Stimulated activated CD4-positive, alpha-beta T cell treated with anti-CD3 and anti-CD28 coated beads, Interleukin-4, amount 100 ng/mL, for 48 hours (primary cell): ENCODE measurements at regions not wholly inside any gene's neighbourhood (a gene's known extent, or its start where the extent isn't known, plus 50 kb on each side); places are given as distances from the start of the nearest gene placed in this dataset.
"Not testable (repeated sequence)": the region's sequence is repeated elsewhere in the genome, so short reads cannot be mapped to it uniquely, and the experiment has no call there.

ENCODE experiments used
- DNase-seq, 2 donors: peaks; one replicate each; pipeline ENCODE4 v3.0.0-alpha.2; 2020; ENCODE audit warnings: low read depth in 2 of 2

DNA sequence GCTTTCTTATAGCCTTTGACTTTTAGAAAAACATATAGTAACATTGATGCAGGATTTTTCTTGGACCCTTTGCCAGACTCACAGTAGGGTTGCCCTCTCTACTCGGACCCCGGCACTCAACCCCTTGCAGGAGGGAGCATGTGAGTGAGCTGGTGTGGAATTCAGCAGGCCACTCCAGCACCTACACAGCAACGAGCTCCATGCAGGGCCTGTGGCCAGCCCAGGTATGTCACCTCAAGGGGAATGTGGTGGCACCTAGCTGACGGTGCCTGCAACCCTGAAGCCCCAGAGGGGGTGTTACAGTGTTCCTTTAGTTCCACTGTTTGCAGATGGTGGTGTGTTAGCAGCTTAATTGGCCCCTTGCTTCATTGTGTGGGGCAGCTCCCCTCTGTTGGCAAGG, 414.9 kb downstream of the KCNJ2 start:
- DNase-seq: no peak

DNA sequence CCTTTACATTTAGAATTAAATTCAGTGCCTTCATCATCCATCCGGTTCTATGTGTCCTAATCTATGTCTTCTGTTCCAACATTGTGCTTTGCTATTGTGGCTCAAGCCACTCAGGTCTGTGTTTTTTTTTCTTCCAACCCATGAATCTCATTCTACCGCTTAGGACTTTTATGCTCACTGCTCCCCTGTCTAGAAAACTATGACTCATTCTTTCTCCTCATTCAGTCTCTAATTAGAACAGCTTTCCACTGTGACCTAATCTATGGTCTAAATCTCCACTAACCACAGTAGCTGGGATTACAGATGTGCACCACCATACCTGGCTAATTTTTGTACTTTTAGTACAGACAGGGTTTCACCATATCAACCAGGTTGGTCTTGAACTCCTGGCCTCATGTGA, 418.7 kb downstream of the KCNJ2 start:
- no peak for DNase-seq

DNA sequence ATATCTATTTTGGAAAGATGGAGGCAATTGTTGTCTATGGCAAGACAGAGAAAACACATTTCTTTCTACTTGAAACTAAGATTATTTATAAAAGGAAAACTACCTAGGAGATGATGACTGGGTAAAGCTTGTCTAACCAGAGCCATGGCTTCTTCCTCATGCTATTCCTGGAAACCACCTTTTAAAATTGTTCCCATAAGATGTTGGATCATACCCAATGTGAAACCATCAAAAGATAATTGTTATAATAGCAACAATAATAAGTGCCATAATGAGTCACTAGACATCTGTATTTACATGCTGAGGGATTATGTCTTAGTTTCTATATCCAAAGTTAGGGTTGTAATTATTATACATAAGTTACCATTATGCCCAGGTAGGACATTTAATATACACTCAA, 428.4 kb downstream of the KCNJ2 start:
- DNase-seq: no peak

DNA sequence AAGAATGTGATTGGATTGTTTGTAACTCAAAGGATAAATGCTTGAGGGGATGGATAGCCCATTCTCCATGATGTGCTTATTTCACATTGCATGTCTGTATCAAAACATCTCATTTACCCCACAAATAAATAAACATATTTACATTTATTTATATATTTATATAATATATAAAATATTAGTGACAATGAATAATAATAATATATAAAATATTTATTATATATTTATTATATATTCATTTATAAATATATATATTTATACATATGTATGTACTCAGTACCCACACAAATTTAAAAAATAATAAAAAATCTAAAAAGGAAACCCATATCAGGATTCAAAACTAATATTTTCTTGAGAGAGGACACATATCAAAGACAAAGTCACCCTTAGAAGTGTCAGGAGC, 429.9 kb downstream of the KCNJ2 start:
- no peak for DNase-seq

DNA sequence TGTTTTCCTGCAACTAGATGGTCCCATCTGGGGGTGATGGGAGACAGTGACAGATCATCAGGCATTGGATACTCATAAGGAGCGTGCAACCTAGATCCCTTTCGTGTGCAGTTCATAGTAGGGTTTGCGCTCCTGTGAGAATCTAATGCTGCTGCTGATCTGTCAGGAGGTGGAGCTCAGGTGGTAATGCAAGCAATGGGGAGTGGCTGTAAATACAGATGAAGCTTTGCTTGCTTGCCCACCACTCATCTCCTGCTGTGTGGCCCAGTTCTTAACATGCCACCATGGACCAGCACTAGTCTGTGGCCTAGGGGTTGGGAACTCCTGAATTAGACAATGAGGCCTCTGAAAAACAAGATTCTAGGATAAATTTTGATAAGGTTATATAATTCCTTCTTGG, 430.6 kb downstream of the KCNJ2 start:
- not testable (repeated sequence) for DNase-seq

DNA sequence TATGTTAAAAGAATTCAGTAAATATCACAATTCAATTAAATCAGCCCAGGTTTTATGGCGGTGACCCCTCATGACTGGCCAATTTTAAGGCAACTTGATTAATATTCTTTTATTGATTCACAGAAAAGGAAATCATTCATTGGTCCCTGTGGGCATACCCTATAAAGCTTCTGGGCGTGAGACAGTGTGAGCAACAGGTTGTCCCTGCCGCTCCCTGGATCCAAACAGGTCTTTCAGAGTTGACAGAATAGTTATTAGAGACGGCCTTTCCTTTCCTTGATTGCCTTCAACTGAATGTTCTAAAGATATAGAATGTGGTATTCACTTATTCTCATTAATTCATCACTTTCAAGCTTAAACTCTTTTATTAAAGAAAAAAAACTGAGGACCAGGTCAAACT, 433.9 kb downstream of the KCNJ2 start:
- no peak for DNase-seq

DNA sequence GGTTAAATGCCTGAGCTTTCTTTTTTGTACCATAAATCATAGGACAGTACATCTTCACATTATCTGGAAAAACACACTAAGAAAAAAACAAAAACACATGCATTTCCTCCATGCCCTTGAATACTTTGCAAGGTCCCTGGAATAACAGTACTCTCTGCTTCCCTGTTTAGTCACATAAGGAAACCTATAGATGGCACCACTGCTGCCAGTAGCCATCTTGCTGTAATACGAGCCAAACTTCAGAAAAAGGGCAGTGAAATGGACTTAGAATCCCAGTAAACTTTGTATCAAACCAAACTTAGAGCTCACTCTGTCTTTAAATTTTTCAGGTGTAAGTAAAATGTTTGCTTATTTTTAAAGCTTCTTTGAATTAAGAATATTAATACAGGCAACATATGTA, 435.5 kb downstream of the KCNJ2 start:
- DNase-seq: no peak

DNA sequence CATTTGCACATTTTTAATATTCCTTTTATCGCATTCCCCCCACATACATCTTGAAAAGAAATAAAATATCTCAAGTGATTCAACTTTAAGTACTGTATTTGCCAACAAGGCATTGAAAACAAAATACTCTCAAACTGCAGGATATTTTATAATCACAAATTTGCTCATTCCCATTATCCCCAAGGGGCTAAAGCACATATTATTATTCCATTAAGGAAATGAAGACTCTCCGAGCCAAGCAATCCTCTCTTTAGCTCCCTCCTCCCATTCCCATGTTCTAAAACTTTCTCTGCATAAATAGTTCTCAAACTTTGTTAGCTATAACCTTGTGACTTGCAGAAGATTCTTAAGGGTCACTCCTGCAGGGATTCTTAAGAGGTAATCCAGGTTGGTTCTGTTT, 436.8 kb downstream of the KCNJ2 start:
- DNase-seq: no peak

DNA sequence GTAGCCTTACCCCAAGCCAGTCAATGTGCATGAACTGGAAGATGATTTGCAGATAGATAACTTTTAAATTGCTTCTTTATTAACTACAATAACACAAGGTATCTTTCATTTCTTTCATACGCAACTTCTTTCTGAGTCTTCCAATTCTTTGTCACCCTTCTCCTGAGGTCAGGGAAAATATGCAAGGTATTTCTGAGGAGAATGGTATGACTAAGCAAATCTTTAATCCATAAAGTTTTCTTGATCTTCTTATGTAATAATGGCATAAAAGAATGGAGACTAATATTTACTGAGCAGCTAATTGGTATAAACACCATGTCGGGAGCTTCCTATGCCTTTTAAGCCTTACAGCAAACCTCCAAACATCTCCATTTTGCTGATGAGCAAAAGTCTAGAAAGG, 438.9 kb downstream of the KCNJ2 start:
- no peak for DNase-seq

DNA sequence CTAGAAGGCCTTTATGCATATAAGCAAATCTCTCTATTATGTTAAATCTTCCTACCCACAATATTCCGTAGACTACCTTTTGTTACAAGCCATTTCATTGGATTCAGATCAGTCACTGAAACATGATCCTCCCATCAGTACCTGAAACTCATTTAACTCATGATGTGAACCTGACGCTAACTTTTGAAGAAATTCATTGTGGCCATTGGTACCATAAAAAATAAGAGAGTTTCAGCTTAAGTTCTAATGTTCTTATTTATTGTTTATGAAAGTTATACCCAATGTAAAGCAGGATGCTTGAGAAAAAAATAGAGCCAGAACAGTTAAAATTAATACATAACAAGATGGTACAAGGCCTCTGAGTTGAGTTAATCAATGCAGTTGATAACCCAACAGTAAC, 439.6 kb downstream of the KCNJ2 start:
- no peak for DNase-seq

DNA sequence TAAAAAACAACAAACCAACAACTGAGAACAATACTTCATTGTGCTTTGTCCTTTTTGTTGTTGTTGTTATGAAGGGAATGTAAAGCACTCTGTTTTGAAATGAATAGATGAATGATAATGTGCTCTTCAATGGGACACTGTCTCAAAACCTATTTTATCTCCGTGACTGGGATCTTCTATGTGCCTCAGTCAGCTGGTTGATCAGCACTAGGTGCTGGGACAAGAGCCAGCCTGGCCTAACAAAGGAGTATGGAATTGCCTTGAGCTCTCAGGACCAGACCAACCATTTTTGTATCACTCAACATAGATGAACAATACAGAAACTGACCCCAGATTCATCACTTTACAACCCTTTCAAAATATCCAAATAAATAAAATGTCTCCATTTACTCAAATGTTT, 440.2 kb downstream of the KCNJ2 start:
- no peak for DNase-seq

DNA sequence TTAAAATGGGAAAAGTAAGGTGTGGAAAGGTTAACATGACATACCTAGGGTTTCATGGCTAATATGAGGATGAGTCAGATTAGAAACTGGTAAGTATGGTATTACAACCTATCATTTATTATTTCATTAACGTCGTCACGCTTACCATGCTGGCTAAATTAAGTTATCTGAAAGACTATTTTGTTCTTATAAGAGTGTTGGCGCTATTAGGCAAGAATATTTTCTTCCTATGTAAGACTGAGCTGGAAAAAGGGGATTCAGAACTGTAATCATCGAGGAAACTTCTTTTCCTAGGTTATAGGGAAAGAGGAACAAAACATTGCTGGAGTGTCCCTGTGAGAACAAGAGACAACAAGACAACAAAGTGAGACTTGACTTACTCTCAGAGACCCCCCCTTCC, 440.8 kb downstream of the KCNJ2 start:
- DNase-seq: no peak

DNA sequence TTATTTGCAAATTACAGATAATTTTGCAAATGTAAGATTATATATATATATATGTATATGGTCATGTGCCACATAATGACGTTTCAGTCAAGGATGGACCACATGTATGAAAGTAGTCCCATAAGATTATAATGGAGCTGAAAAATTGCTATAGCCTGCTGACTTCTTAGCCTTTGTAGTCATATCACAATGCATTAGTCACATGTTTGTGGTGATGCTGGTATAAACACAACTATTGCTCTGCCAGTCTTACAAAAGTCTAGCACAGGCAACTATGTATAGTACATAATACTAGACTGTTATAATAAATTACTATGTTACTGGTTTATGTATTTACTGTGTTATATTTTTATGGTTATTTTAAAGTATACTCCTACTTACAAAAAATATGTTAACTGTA, 444.3 kb downstream of the KCNJ2 start:
- no peak for DNase-seq

DNA sequence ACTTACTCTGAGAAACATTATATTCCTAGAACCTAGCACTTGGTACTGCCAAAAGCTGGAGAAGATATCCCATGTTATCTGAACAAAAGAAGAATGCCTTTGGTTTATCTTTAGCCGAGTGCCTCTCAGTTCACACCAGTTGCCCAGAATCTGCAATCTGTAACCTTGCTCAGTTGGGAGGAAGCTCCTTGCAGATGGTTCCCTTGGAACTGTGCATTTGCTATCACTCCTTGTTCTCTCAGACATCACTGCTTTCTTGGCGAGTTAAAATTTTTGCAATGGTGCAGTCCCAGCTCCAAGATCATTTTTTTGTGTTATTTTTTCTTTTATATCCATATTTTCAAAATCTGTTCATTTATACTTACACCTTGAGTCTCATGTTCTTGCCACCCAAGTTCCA, 446.5 kb downstream of the KCNJ2 start:
- DNase-seq: no peak

DNA sequence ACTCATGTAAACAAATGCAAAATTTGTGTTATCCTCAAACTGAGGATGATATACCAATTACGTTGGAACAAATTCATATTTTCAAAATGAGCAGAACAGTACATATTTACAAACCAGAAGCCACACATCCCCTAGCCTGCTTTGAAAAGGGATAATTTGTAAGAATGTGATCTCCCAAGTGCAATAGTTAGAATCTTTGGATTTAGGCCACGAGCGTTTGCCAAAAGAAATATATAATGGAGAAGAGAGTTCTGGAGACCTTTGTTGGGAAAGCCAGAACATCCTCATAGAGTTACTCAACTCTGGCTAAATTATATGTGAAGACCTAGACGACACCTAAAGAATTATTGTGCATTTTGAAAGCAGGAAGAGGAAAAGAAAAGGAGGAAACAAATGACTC, 449.3 kb downstream of the KCNJ2 start:
- DNase-seq: no peak

DNA sequence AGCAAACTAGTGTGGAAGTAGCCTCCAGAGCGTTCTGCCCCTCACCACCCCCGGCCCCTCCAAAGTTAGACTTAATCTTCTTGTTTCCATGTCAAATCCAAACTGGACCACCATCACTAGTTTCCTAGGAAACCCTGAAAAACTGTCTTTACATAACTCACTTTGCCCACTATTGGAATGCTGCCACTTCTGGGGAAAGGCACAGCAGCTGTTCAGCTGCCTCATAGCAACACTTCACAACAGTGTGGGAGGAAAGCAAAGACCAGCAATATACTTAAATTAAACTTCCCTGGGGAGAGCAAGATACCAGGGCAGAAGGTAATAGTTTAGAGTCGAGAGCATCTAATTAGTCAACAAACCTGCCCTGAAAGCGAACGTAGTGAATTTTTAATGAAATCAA, 452.2 kb downstream of the KCNJ2 start:
- DNase-seq: no peak

DNA sequence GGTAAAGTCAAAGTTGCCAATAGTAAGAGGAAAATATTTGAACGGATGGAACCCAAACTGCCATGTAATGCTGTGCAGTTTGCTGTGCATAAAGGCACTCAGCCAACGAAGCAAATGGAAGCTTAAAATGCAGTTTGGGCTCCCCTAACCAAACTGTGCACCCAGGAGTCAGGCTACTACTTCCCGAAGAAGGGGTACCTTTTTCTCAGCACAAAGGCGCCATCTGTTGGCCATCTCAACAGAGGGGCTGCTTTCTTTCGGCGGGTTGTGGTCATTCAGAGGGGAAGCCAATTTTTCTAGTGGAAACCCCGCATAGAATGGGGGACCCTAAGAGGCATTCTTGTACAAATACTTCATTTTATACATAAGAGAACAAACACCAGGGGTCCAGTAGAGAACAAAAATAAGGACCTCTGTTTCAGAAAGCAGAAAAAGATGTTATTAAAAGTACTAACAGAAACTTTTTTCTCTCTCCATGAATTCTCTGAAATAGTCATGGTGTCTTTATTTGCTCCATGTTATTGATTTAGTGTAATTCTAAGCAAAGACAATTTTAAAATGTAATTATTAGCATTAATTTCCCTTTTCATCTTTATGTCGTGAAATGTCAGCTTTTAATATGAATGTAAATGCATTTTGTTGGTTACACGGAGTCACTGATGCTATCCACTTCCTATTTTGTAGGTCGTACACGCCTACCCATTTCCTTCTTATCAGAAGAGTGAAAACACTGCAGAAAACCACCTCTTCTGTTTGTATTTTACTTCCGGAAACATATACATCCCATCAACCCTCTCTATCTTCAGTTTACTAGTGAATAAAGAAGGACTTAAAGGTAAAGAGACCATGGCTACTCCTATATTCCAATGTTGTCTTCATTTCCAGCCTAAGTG, 453.3 kb downstream of the KCNJ2 start:
- DNase-seq: peak in 1 of 2 donors; percentile 12

DNA sequence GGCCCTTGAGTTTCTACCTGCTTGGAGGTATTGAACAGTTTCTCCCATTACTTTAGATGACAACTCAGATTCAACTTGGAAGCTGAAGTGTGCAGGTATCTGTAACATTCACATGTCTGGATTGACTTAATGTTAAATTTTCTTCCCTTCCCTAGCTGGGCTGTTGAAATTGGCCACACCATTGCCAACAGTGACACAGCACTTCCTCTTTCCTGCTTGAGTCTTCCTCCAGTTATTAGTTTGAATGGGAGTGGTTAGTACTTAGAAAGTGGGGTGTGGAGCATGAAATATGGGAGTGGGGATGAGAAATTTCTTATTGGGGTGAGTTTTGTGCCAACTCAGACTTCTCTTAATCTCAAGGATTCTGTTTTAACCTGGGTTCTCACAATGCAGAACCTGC, 454.9 kb downstream of the KCNJ2 start:
- DNase-seq: no peak

DNA sequence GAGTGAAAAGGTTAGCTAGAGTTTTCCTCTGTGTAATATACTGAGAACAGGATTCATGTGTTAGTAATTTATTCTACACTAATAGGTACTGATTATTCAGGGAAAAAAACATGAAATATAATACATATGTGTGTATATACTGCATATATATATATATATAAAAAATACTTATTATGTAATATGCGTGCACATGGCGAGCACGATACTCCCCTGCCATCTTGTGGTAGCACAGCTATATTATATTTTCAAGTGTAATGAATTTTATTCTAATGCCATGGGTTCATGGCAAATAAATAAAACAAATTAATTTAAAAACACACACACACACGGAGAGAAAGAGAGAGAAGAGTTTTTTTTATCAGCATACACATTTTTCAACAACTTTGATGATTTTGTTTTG, 460.6 kb downstream of the KCNJ2 start:
- DNase-seq: no peak

DNA sequence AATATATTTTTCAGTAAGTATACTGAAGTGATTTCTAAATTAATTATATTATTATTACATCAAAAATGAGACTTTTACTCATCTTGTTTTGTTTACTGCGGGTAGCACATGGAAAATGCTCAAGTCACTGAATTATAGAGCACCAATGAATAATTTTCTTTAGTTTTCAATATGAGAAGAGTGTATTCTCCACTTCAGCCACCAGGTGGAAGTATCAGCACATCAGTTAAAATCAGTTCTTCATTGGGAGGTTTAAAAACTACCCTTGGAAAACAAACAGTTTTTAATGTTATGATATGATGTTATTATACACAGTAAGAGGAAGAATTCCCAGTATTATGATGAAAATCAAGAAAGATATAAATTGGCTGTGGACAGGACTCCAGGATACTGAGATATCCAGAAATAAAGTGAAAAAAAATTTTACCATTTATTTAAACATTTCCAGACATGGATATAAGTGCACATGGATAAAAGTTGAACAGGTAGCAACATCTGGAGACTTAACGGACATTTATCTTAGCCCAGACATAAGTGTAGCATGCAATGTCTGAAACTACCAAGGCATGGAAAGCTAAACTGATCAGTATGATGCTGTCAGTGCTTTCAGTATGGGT, 467.3 kb downstream of the KCNJ2 start:
- no peak for DNase-seq

DNA sequence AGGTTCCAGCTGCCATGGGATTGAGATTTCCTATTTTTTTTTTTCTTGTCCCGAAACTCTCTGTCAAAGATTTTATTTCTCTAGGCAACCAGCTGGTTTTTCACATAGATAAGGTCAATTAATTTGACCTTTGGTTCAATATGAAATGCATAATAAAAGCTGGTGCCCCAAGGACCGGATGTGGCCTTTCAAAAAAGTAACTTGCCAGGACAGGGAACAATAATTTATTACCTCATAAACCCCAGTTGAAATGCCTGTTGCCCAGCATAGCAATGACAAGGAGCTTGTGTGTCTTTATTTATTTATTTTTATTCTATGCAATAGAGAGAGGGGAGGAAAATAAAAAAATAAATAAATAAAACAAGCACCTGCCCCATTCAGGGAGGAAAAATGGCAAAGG, 472.7 kb downstream of the KCNJ2 start:
- no peak for DNase-seq

DNA sequence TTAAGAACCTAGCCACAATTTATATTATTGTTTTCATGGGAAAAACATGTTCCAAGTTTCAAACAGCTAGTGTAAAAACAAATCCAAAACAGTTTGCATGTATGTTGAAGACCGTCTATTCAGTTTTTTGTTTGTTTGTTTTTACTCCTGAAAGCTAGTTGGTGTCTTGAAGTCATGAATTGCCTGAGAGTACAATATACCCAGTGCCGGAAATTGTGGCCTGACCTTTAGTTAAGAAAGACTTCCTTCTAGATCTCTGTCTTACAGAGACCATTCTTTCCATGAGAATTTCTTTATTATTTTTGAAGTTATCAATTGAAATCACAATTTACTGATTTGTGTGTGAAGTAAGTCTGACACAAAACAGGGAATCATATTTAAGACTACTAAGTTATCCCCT, 474.8 kb downstream of the KCNJ2 start:
- DNase-seq: no peak

DNA sequence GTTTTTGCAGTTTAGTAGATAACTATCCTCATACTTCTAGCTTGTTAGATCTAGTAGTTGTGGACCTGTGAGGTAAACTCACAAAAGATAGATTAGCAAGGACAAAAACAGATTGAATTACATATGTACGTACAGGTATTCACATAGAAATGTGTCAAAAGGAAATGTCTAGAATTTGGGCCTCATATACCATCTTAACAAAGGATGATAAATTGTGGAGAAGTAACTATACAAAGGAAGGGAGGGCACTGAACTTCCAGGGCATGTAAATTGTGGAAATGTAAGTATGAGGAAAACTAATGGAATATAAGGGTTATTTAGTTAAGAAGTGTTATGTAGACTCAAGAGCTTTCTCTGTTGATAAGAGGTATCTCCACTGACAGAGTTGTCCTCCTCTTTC, 477.3 kb downstream of the KCNJ2 start:
- no peak for DNase-seq

DNA sequence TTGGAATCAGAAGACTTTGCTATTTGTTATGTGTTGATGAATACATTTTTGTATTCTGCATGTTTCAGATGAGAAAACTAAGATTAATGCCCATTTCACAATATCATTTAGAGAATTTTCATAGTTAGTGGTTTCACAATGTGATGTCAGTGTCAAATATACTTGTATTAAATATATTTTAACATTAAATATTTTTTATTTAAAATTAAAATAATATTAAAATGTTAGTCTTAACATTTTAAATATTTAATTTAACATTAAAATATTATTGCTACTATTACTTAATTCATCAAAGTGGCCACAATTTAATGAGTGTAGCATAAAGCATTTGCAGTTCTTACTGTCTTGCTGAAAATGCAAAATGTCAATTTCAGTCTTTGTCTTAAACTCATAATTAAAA, 478.8 kb downstream of the KCNJ2 start:
- DNase-seq: no peak
